WTC11 (cell line): ENCODE measurements at regions not wholly inside any gene's neighbourhood (a gene's known extent, or its start where the extent isn't known, plus 50 kb on each side); places are given as distances from the start of the nearest gene placed in this dataset.

ENCODE experiments used
- ATAC-seq: fragments of 200-7000 bp; cut with Tn5 transposase; 2 replicates; pipeline ENCODE4 v1.10.0; 2021; ENCODE audit warnings: mild to moderate bottlenecking, moderate library complexity
- CTCF ChIA-PET: fragments of 300-600 bp; sonication (Branson Sonifier 250); formaldehyde crosslinking; loops from one replicate; lab custom pipeline; 2021; ENCODE audit warnings: antibody characterized with exemption; lab: Charles Lee
- POLR2A ChIA-PET: fragments of 350-600 bp; sonication (Branson Sonifier 250); formaldehyde crosslinking; loops from one replicate; lab custom pipeline; 2021; ENCODE audit warnings: antibody characterized with exemption; lab: Charles Lee
- DNase-seq: peaks from one replicate; pipeline ENCODE4 v3.0.0; 2021; ENCODE audit warnings: low spot score
- H3K27ac Mint-ChIP-seq: 2 replicates; pipeline ENCODE4 v1.8.0; 2021; ENCODE audit warnings: mixed read lengths
- H3K27me3 Mint-ChIP-seq: 2 replicates; pipeline ENCODE4 v1.8.0; 2021; ENCODE audit warnings: low read depth, mild to moderate bottlenecking, moderate library complexity, mixed read lengths
- H3K36me3 Mint-ChIP-seq: 2 replicates; pipeline ENCODE4 v1.8.0; 2021; ENCODE audit warnings: mixed read lengths
- H3K4me1 Mint-ChIP-seq: 2 replicates; pipeline ENCODE4 v1.8.0; 2022; ENCODE audit warnings: mixed read lengths
- H3K4me3 Mint-ChIP-seq: 2 replicates; pipeline ENCODE4 v1.8.0; 2021; ENCODE audit warnings: mild to moderate bottlenecking, moderate library complexity, mixed read lengths
- H3K9me3 Mint-ChIP-seq: 2 replicates; pipeline ENCODE4 v1.8.0; 2021; ENCODE audit warnings: mixed read lengths
- AFF4 ChIP-seq: sonication (generic); formaldehyde crosslinking; IDR thresholded peaks from 2 replicates; pipeline ENCODE4 v1.8.1; 2023; ENCODE audit warnings: mild to moderate bottlenecking, missing genetic modification reagents, borderline replicate concordance
- AR ChIP-seq: fragments of 250-450 bp; sonication (Bioruptor Pico); IDR thresholded peaks from 2 replicates; pipeline ENCODE4 v1.9.0; 2021; ENCODE audit warnings: mild to moderate bottlenecking
- ATF1 ChIP-seq: sonication (generic); formaldehyde crosslinking; IDR thresholded peaks from 2 replicates; pipeline ENCODE4 v1.8.1; 2023; ENCODE audit warnings: mild to moderate bottlenecking, moderate library complexity, missing genetic modification reagents
- ATF2 ChIP-seq: sonication (generic); formaldehyde crosslinking; IDR thresholded peaks from 2 replicates; pipeline ENCODE4 v1.8.1; 2022; ENCODE audit warnings: low read depth, missing genetic modification reagents, borderline replicate concordance
- ATF3 ChIP-seq: sonication (generic); formaldehyde crosslinking; conservative IDR thresholded peaks from 2 replicates; pipeline ENCODE4 v1.8.1; 2022; ENCODE audit warnings: mild to moderate bottlenecking, missing genetic modification reagents
- CBFB ChIP-seq: sonication (generic); formaldehyde crosslinking; IDR thresholded peaks from 2 replicates; pipeline ENCODE4 v1.8.1; 2022; ENCODE audit warnings: mild to moderate bottlenecking, low read depth, missing genetic modification reagents
- CDX4 ChIP-seq: fragments of 250-450 bp; sonication (Bioruptor Pico); IDR thresholded peaks from 2 replicates; pipeline ENCODE4 v1.9.0; 2021; ENCODE audit warnings: moderate library complexity, mild to moderate bottlenecking, inconsistent platforms, borderline replicate concordance
- E2F5 ChIP-seq: sonication (generic); formaldehyde crosslinking; IDR thresholded peaks from 2 replicates; pipeline ENCODE4 v1.8.1; 2022; ENCODE audit warnings: mild to moderate bottlenecking, moderate library complexity, missing genetic modification reagents
- EMX1 ChIP-seq: fragments of 250-450 bp; sonication (Bioruptor Pico); IDR thresholded peaks from 2 replicates; pipeline ENCODE4 v1.8.0; 2021; ENCODE audit warnings: mild to moderate bottlenecking
- ESRRA ChIP-seq: sonication (generic); formaldehyde crosslinking; IDR thresholded peaks from 2 replicates; pipeline ENCODE4 v1.8.1; 2022; ENCODE audit warnings: mild to moderate bottlenecking, missing genetic modification reagents, borderline replicate concordance
- MXD4 ChIP-seq: fragments of 250-450 bp; sonication (Bioruptor Pico); IDR thresholded peaks from 2 replicates; pipeline ENCODE4 v1.8.0; 2021; ENCODE audit warnings: mild to moderate bottlenecking, moderate library complexity, borderline replicate concordance
- NFE2L1 ChIP-seq: sonication (generic); formaldehyde crosslinking; IDR thresholded peaks from 2 replicates; pipeline ENCODE4 v1.8.1; 2023; ENCODE audit warnings: missing genetic modification reagents
- SMAD3 ChIP-seq: sonication (generic); formaldehyde crosslinking; IDR thresholded peaks from 2 replicates; pipeline ENCODE4 v1.8.0; 2022; ENCODE audit warnings: missing genetic modification reagents, mild to moderate bottlenecking, borderline replicate concordance
- SMAD4 ChIP-seq: sonication (generic); formaldehyde crosslinking; IDR thresholded peaks from 2 replicates; pipeline ENCODE4 v1.8.0; 2022; ENCODE audit warnings: mild to moderate bottlenecking, missing genetic modification reagents
- SOX15 ChIP-seq: fragments of 250-450 bp; sonication (Bioruptor Pico); IDR thresholded peaks from 2 replicates; pipeline ENCODE4 v1.9.0; 2021; ENCODE audit warnings: mild to moderate bottlenecking
- SP1 ChIP-seq: sonication (generic); formaldehyde crosslinking; conservative IDR thresholded peaks from 2 replicates; pipeline ENCODE4 v1.8.1; 2022; ENCODE audit warnings: missing genetic modification reagents
- TEAD4 ChIP-seq: sonication (generic); formaldehyde crosslinking; IDR thresholded peaks from 2 replicates; pipeline ENCODE4 v1.8.0; 2022; ENCODE audit warnings: mild to moderate bottlenecking, missing genetic modification reagents
- TP53 ChIP-seq: sonication (generic); formaldehyde crosslinking; IDR thresholded peaks from 2 replicates; pipeline ENCODE4 v1.8.1; 2023; ENCODE audit warnings: mild to moderate bottlenecking, missing genetic modification reagents
- ZNF138 ChIP-seq: sonication (generic); formaldehyde crosslinking; conservative IDR thresholded peaks from 2 replicates; pipeline ENCODE4 v1.8.1; 2022; ENCODE audit warnings: mild to moderate bottlenecking, moderate library complexity, missing genetic modification reagents
- ZNF232 ChIP-seq: sonication (generic); formaldehyde crosslinking; IDR thresholded peaks from 2 replicates; pipeline ENCODE4 v1.8.0; 2022; ENCODE audit warnings: mild to moderate bottlenecking, missing genetic modification reagents
- ZNF396 ChIP-seq: fragments of 250-450 bp; sonication (Bioruptor Pico); IDR thresholded peaks from 2 replicates; pipeline ENCODE4 v1.8.0; 2021; ENCODE audit warnings: mild to moderate bottlenecking, moderate library complexity, borderline replicate concordance
- ZNF512 ChIP-seq: sonication (generic); formaldehyde crosslinking; IDR thresholded peaks from 2 replicates; pipeline ENCODE4 v1.8.1; 2022; ENCODE audit warnings: missing genetic modification reagents, borderline replicate concordance

GRCh38 chr11:69893631-69894030, 74.4 kb upstream of the FGF3 start:
- ChIA-PET CTCF (interaction anchor here (0.6 to 2.8 kb wide), 11 partner anchors 17 to 284 kb away, joined by 3 to 74 read pairs (median 5); no protein-coding TSS in a partner anchor), POLR2A (no interaction called here)
- DNase-seq, result peak; percentile 5
- peaks cover 31% of the 10 kb centered on the region for H3K27me3 Mint-ChIP-seq
- peaks cover 10% of the 10 kb centered on the region for H3K9me3 Mint-ChIP-seq
- no peak for ATAC-seq
- no peak for TF ChIP-seq SMAD3
- no peak for TF ChIP-seq MXD4 (CRISPR knock-in tag)
- no peak for TF ChIP-seq EMX1
- TF ChIP-seq AR (CRISPR knock-in tag), result no peak
- no peak for TF ChIP-seq E2F5 (CRISPR knock-in tag)
- TF ChIP-seq AFF4 (CRISPR knock-in tag), result no peak
- no peak for TF ChIP-seq TEAD4 (CRISPR knock-in tag)
- no peaks in the 10 kb centered on the region for H3K36me3 Mint-ChIP-seq
- H3K27ac Mint-ChIP-seq, result no peak overlapping the region
- H3K4me1 Mint-ChIP-seq, result peaks cover 40% of the 10 kb centered on the region
- H3K4me3 Mint-ChIP-seq, result no peak overlapping the region

GRCh38 chr11:69894181-69894611, 75.0 kb upstream of the FGF3 start:
- no peak for ATAC-seq
- Mint-ChIP-seq H3K27me3 (peaks cover 31% of the 10 kb centered on the region), H3K36me3 (no peaks in the 10 kb centered on the region), H3K27ac (no peak overlapping the region), H3K4me1 (peaks cover 35% of the 10 kb centered on the region), H3K4me3 (no peak overlapping the region), H3K9me3 (peaks cover 10% of the 10 kb centered on the region)
- peak; percentile 8 for DNase-seq
- ChIA-PET POLR2A (no interaction called here), CTCF (interaction anchor here (1.0 to 2.8 kb wide), 5 partner anchors 17 to 190 kb away, joined by 3 to 74 read pairs (median 6); no protein-coding TSS in a partner anchor)
- no peak for TF ChIP-seq ZNF512 (CRISPR knock-in tag)
- no peak for TF ChIP-seq SOX15 (CRISPR knock-in tag)
- no peak for TF ChIP-seq SMAD4 (CRISPR knock-in tag)
- no peak for TF ChIP-seq TP53 (CRISPR knock-in tag)
- no peak for TF ChIP-seq CBFB
- TF ChIP-seq ATF2 (CRISPR knock-in tag), result no peak
- no peak for TF ChIP-seq ZNF396
- TF ChIP-seq SMAD3, result no peak
- no peak for TF ChIP-seq SP1 (CRISPR knock-in tag)
- TF ChIP-seq ATF1 (CRISPR knock-in tag), result no peak
- no peak for TF ChIP-seq ESRRA (CRISPR knock-in tag)
- TF ChIP-seq CDX4 (CRISPR knock-in tag), result no peak
- no peak for TF ChIP-seq ATF3 (CRISPR knock-in tag)
- TF ChIP-seq ZNF232 (CRISPR knock-in tag), result no peak
- TF ChIP-seq NFE2L1, result no peak
- no peak for TF ChIP-seq ZNF138
- TF ChIP-seq MXD4 (CRISPR knock-in tag), result no peak
